ENCODE measurements at regions not wholly inside any gene's neighbourhood (a gene's known extent, or its start where the extent isn't known, plus 50 kb on each side); places are given as distances from the start of the nearest gene placed in this dataset.
"Not testable (repeated sequence)": the region's sequence is repeated elsewhere in the genome, so short reads cannot be mapped to it uniquely, and the experiment has no call there.

- Histone ChIP-seq H3K27ac (no peak overlapping the region), H3K9me3 (no peaks in the 10 kb centered on the region), H3K4me1 (peaks cover 0 to 9% (median 0%) of the 10 kb centered on the region in 3 donors), H3K27me3 (no peaks in the 10 kb centered on the region), H3K36me3 (no peaks in the 10 kb centered on the region), H3K4me3 (no peak overlapping the region)
- ATAC-seq, result no peak
- TF ChIP-seq EP300 (IDR thresholded peaks at IDR 0.05) (no peak), POLR2AphosphoS5 (IDR thresholded peaks at IDR 0.05) (no peak), CTCF (IDR thresholded peaks at IDR 0.05) (no peak), POLR2A (IDR thresholded peaks at IDR 0.05) (no peak)
- 100% methylated on average over 1 of the region's 2 CpGs; no CpG with 5 or more reads in 1 of the 2 donors for WGBS, 2 donors (ENCODE audit: low coverage in 1 of 2)
These were observed 331.9 kb downstream of the SHQ1 start for GRCh38 chr3:72516361-72516760.

GRCh38 chr3:72515941-72516340 lies 332.3 kb downstream of the SHQ1 start:
- H3K9me3 ChIP-seq, result no peaks in the 10 kb centered on the region
- ATAC-seq, result no peak
- H3K4me3 ChIP-seq, result no peak overlapping the region
- H3K27me3 ChIP-seq, result no peaks in the 10 kb centered on the region
- H3K36me3 ChIP-seq, result no peaks in the 10 kb centered on the region
- 89 to 94% methylated on average over 3 of the region's 3 CpGs for WGBS, 2 donors (ENCODE audit: low coverage in 1 of 2)
- TF ChIP-seq POLR2AphosphoS5 (IDR thresholded peaks at IDR 0.05) (no peak), CTCF (IDR thresholded peaks at IDR 0.05) (no peak), POLR2A (IDR thresholded peaks at IDR 0.05) (no peak), EP300 (IDR thresholded peaks at IDR 0.05) (no peak)
- H3K27ac ChIP-seq, result no peak overlapping the region
- H3K4me1 ChIP-seq, result peaks cover 0 to 9% (median 0%) of the 10 kb centered on the region in 3 donors

- ATAC-seq, result no peak
- WGBS, 2 donors (ENCODE audit: low coverage in 1 of 2), result 42 to 46% methylated on average over 2 to 3 of the region's 3 CpGs
- TF ChIP-seq POLR2AphosphoS5 (IDR thresholded peaks at IDR 0.05), result no peak
- no peak for TF ChIP-seq EP300 (IDR thresholded peaks at IDR 0.05)
- no peak for TF ChIP-seq POLR2A (IDR thresholded peaks at IDR 0.05)
- no peak for TF ChIP-seq CTCF (IDR thresholded peaks at IDR 0.05)
- H3K9me3 ChIP-seq, result no peaks in the 10 kb centered on the region
- no peaks in the 10 kb centered on the region for H3K36me3 ChIP-seq
- no peak overlapping the region for H3K27ac ChIP-seq
- peaks cover 0 to 9% (median 0%) of the 10 kb centered on the region in 3 donors for H3K4me1 ChIP-seq
- H3K27me3 ChIP-seq, result no peaks in the 10 kb centered on the region
- no peak overlapping the region for H3K4me3 ChIP-seq
These were observed 333.0 kb downstream of the SHQ1 start for GRCh38 chr3:72515281-72515680.

GRCh38 chr3:72510247-72510646 lies 338.0 kb downstream of the SHQ1 start:
- Histone ChIP-seq H3K9me3 (no peaks in the 10 kb centered on the region), H3K4me1 (no peaks in the 10 kb centered on the region), H3K36me3 (no peaks in the 10 kb centered on the region), H3K27me3 (no peaks in the 10 kb centered on the region), H3K27ac (no peak overlapping the region), H3K4me3 (no peak overlapping the region)
- 79 to 100% methylated on average over 3 of the region's 3 CpGs for WGBS, 2 donors (ENCODE audit: low coverage in 1 of 2)
- no peak for ATAC-seq
- TF ChIP-seq POLR2A (IDR thresholded peaks at IDR 0.05) (no peak), POLR2AphosphoS5 (IDR thresholded peaks at IDR 0.05) (no peak), EP300 (IDR thresholded peaks at IDR 0.05) (no peak), CTCF (IDR thresholded peaks at IDR 0.05) (no peak)

- Histone ChIP-seq H3K36me3 (no peaks in the 10 kb centered on the region), H3K27ac (no peak overlapping the region), H3K9me3 (no peaks in the 10 kb centered on the region), H3K4me3 (no peak overlapping the region), H3K27me3 (no peaks in the 10 kb centered on the region), H3K4me1 (no peaks in the 10 kb centered on the region)
- TF ChIP-seq POLR2AphosphoS5 (IDR thresholded peaks at IDR 0.05) (no peak), CTCF (IDR thresholded peaks at IDR 0.05) (no peak), EP300 (IDR thresholded peaks at IDR 0.05) (no peak), POLR2A (IDR thresholded peaks at IDR 0.05) (no peak)
- 62 to 87% methylated on average over 3 to 6 of the region's 6 CpGs for WGBS, 2 donors (ENCODE audit: low coverage in 1 of 2)
- ATAC-seq, result no peak
These were observed 342.5 kb downstream of the SHQ1 start for GRCh38 chr3:72505539-72506405.

GRCh38 chr3:72497501-72497900 lies 350.7 kb downstream of the SHQ1 start:
- not testable (repeated sequence) for H3K36me3 ChIP-seq, H3K27me3 ChIP-seq, ATAC-seq, H3K9me3 ChIP-seq, H3K4me1 ChIP-seq, H3K27ac ChIP-seq, H3K4me3 ChIP-seq
- 88 to 98% methylated on average over 6 to 7 of the region's 7 CpGs for whole genome bisulfite sequencing, 2 donors (ENCODE audit: low coverage in 1 of 2)

Measured in gastroesophageal sphincter (tissue), 4 donors.